ENCODE measurements at regions not wholly inside any gene's neighbourhood (a gene's known extent, or its start where the extent isn't known, plus 50 kb on each side); places are given as distances from the start of the nearest gene placed in this dataset.

DNA sequence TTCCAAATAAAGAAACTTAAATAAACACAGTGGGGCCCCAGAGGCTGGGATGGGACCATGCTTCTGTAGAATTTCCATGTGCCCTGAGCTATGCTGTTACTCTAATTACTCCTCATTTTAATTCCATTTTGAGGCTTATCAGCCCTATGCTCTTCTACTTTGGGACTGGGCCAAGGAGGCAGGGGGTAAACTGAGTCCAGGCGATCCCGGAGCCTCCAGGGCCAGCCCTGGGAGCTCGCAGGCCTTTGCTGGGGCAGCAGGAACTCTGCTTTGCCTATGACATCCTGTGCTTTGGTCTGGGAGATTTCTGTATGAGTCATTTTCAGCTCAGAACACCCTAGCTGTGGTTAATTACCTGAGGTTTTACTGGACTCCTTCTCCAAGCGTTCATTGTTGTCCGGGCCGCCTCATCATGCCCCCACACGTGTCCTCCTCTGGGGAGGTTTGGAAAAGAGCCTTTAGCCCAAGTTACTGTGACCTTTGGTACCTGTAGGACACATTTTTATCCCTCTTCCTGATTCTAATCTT lies 95.7 kb downstream of the RHOU start (continued):
- TF ChIP-seq, protein P1, sequence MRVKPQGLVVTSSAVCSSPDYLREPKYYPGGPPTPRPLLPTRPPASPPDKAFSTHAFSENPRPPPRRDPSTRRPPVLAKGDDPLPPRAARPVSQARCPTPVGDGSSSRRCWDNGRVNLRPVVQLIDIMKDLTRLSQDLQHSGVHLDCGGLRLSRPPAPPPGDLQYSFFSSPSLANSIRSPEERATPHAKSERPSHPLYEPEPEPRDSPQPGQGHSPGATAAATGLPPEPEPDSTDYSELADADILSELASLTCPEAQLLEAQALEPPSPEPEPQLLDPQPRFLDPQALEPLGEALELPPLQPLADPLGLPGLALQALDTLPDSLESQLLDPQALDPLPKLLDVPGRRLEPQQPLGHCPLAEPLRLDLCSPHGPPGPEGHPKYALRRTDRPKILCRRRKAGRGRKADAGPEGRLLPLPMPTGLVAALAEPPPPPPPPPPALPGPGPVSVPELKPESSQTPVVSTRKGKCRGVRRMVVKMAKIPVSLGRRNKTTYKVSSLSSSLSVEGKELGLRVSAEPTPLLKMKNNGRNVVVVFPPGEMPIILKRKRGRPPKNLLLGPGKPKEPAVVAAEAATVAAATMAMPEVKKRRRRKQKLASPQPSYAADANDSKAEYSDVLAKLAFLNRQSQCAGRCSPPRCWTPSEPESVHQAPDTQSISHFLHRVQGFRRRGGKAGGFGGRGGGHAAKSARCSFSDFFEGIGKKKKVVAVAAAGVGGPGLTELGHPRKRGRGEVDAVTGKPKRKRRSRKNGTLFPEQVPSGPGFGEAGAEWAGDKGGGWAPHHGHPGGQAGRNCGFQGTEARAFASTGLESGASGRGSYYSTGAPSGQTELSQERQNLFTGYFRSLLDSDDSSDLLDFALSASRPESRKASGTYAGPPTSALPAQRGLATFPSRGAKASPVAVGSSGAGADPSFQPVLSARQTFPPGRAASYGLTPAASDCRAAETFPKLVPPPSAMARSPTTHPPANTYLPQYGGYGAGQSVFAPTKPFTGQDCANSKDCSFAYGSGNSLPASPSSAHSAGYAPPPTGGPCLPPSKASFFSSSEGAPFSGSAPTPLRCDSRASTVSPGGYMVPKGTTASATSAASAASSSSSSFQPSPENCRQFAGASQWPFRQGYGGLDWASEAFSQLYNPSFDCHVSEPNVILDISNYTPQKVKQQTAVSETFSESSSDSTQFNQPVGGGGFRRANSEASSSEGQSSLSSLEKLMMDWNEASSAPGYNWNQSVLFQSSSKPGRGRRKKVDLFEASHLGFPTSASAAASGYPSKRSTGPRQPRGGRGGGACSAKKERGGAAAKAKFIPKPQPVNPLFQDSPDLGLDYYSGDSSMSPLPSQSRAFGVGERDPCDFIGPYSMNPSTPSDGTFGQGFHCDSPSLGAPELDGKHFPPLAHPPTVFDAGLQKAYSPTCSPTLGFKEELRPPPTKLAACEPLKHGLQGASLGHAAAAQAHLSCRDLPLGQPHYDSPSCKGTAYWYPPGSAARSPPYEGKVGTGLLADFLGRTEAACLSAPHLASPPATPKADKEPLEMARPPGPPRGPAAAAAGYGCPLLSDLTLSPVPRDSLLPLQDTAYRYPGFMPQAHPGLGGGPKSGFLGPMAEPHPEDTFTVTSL (CRISPR knock-in tag; IDR thresholded peaks at IDR 0.05; ENCODE audit: borderline replicate concordance), result peak; percentile 70; the same call in 1 of the 2 replicates
- TF ChIP-seq PTBP1 (IDR thresholded peaks at IDR 0.05; ENCODE audit: low read depth, low read length, poor library complexity, severe bottlenecking), result no peak
- peak; percentile 47; the same call in 1 of the 2 replicates for TF ChIP-seq RARA (CRISPR knock-in tag; IDR thresholded peaks at IDR 0.05)
- TF ChIP-seq, protein P2, sequence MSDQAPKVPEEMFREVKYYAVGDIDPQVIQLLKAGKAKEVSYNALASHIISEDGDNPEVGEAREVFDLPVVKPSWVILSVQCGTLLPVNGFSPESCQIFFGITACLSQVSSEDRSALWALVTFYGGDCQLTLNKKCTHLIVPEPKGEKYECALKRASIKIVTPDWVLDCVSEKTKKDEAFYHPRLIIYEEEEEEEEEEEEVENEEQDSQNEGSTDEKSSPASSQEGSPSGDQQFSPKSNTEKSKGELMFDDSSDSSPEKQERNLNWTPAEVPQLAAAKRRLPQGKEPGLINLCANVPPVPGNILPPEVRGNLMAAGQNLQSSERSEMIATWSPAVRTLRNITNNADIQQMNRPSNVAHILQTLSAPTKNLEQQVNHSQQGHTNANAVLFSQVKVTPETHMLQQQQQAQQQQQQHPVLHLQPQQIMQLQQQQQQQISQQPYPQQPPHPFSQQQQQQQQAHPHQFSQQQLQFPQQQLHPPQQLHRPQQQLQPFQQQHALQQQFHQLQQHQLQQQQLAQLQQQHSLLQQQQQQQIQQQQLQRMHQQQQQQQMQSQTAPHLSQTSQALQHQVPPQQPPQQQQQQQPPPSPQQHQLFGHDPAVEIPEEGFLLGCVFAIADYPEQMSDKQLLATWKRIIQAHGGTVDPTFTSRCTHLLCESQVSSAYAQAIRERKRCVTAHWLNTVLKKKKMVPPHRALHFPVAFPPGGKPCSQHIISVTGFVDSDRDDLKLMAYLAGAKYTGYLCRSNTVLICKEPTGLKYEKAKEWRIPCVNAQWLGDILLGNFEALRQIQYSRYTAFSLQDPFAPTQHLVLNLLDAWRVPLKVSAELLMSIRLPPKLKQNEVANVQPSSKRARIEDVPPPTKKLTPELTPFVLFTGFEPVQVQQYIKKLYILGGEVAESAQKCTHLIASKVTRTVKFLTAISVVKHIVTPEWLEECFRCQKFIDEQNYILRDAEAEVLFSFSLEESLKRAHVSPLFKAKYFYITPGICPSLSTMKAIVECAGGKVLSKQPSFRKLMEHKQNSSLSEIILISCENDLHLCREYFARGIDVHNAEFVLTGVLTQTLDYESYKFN (CRISPR knock-in tag; conservative IDR thresholded peaks at IDR 0.05), result peak; percentile 57
- no peak for TF ChIP-seq SOX6 (IDR thresholded peaks at IDR 0.05)
- TF ChIP-seq SOX6 (CRISPR knock-in tag; IDR thresholded peaks at IDR 0.05), result peak; percentile 41; the same call in 1 of the 2 replicates
- no peak for TF ChIP-seq FOXP1 (IDR thresholded peaks at IDR 0.05)
- peak; percentile 31; the same call in 1 of the 2 replicates for TF ChIP-seq FOXP1 (CRISPR knock-in tag; IDR thresholded peaks at IDR 0.05)
- TF ChIP-seq, protein P3, sequence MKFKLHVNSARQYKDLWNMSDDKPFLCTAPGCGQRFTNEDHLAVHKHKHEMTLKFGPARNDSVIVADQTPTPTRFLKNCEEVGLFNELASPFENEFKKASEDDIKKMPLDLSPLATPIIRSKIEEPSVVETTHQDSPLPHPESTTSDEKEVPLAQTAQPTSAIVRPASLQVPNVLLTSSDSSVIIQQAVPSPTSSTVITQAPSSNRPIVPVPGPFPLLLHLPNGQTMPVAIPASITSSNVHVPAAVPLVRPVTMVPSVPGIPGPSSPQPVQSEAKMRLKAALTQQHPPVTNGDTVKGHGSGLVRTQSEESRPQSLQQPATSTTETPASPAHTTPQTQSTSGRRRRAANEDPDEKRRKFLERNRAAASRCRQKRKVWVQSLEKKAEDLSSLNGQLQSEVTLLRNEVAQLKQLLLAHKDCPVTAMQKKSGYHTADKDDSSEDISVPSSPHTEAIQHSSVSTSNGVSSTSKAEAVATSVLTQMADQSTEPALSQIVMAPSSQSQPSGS (CRISPR knock-in tag; IDR thresholded peaks at IDR 0.05), result peak; percentile 9; the same call in 1 of the 2 replicates
- TF ChIP-seq, protein P4, sequence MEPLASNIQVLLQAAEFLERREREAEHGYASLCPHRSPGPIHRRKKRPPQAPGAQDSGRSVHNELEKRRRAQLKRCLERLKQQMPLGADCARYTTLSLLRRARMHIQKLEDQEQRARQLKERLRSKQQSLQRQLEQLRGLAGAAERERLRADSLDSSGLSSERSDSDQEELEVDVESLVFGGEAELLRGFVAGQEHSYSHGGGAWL (CRISPR knock-in tag; IDR thresholded peaks at IDR 0.05), result 0 out of 2 replicates have a peak, but pooled peaks have one; percentile 28
- no peak for TF ChIP-seq MEIS2 (CRISPR knock-in tag; IDR thresholded peaks at IDR 0.05)
- no peak for TF ChIP-seq ZNF33B (CRISPR knock-in tag; IDR thresholded peaks at IDR 0.05)
- TF ChIP-seq, protein P5, sequence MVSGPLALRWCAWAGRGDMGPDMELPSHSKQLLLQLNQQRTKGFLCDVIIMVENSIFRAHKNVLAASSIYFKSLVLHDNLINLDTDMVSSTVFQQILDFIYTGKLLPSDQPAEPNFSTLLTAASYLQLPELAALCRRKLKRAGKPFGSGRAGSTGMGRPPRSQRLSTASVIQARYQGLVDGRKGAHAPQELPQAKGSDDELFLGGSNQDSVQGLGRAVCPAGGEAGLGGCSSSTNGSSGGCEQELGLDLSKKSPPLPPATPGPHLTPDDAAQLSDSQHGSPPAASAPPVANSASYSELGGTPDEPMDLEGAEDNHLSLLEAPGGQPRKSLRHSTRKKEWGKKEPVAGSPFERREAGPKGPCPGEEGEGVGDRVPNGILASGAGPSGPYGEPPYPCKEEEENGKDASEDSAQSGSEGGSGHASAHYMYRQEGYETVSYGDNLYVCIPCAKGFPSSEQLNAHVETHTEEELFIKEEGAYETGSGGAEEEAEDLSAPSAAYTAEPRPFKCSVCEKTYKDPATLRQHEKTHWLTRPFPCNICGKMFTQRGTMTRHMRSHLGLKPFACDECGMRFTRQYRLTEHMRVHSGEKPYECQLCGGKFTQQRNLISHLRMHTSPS (CRISPR knock-in tag; IDR thresholded peaks at IDR 0.05; ENCODE audit: low read depth), result no peak
- TF ChIP-seq HDAC1 (CRISPR knock-in tag; IDR thresholded peaks at IDR 0.05), result no peak
- TF ChIP-seq MEF2D (CRISPR knock-in tag; IDR thresholded peaks at IDR 0.05), result 0 out of 2 replicates have a peak, but pooled peaks have one; percentile 30
- no peak for TF ChIP-seq RXRA (CRISPR knock-in tag; IDR thresholded peaks at IDR 0.05)
- no peak for TF ChIP-seq ZNF549 (CRISPR knock-in tag; IDR thresholded peaks at IDR 0.05)
- TF ChIP-seq ZNF230 (CRISPR knock-in tag; IDR thresholded peaks at IDR 0.05), result no peak
- TF ChIP-seq GLI4 (CRISPR knock-in tag; IDR thresholded peaks at IDR 0.05; ENCODE audit: borderline replicate concordance), result no peak

Data from HepG2 (cell line).